ENCODE measurements at regions not wholly inside any gene's neighbourhood (a gene's known extent, or its start where the extent isn't known, plus 50 kb on each side); places are given as distances from the start of the nearest gene placed in this dataset.

DNA sequence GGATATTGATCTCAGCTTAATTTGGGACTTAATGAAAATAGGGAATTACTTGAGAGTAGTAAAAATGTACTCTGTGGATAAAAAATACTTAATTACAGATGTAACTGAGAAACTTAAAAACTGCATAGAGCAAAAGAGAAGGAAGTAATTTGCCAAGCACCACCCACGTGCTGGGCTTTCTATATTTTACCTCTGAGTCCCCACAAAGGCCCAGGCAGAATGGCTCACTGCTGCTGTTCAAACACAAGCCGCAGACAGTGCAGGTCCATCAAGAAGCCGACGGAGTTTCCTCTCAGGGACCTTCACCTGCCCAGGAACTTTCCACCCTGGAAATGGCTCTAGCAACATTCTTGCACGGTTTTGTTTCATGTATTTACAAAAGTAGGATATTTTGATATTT is 77.2 kb upstream of the TRPM1 start:
- TF ChIP-seq CTCF (IDR thresholded peaks at IDR 0.05) (no peak), POLR2A (IDR thresholded peaks at IDR 0.05) (no peak)

All from right lobe of liver (tissue), 4 donors.